Fibroblast of peridontal ligament (primary cell): ENCODE measurements at regions not wholly inside any gene's neighbourhood (a gene's known extent, or its start where the extent isn't known, plus 50 kb on each side); places are given as distances from the start of the nearest gene placed in this dataset.
"Not testable (repeated sequence)": the region's sequence is repeated elsewhere in the genome, so short reads cannot be mapped to it uniquely, and the experiment has no call there.

ENCODE experiments used
- DNase-seq: peaks from one replicate; pipeline ENCODE4 v3.0.0-alpha.2; 2010; ENCODE audit errors: extremely low read depth

DNA sequence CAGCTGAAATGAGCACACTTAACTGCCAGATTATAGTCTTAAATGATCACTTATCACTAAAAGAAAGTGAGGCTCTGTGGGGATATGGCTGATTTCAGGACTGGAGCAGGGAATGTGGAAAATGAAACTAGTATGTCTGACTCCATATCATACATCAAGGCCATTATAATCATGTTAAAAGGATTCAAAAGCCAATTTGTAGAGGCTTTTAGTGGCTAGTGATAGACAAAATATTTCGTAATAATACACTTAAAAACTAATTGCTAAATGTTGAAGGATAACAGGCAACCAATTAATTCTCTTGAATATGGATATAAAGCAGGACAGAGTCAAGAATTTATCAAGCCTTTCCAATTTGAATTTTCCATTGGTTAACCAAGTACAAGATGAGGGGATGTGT lies 358.1 kb upstream of the NDST3 start:
- no peak for DNase-seq

DNA sequence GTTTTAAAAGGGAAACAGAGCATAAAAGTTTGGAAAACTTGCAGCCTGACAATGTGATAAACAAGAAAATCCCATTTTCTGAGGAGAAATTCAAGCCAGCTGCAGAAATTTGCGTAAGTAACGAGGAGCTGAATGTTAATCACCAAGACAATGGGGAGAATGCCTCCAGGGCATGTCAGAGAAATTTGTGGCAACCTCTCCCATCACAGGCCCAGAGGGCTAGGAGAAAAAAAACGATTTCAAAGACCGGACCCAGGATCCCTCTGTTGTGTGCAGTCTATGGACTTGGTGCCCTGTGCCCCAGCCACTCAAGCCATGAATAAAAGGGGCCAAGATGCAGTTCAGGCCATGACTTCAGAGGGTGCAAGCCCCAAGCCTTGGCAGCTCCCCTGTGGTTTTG lies 355.4 kb upstream of the NDST3 start:
- DNase-seq, result no peak

DNA sequence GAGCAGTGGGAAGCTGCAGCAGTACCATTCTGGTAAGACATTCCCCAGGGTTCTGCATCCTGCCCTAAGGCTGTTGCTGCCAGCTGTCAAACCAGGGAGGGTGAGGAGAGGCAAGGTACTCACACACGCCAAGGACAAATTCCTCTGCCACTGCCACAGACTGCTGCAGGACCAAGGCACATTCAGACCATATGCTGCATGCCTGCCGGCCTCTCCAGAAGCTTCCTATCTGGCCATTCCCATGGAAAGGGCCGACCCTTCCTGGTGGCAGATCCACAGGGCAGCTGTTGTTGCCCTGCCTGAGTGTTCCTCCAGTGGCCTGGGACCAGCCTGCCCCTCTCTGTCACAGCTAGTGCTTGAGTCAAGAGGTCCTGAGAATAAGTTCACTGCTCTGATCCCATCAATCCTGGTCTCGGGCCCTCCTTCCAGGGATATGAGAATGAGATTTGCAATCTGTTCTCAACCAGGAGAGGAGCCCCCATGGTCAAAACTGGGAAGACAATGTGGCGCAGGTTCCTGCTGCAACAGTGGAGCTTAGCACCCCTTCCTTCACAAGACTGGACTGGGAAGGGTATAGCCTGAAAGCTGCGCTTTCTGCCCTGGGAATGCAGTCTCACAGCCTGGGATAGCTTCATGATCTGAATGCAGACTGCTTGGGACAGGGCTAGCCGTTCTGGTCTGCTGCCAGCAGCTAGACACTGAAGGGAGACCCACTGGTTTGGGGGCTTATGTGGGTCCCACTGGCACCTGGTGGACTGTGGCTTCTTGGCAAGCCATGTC lies 342.5 kb upstream of the NDST3 start:
- no peak for DNase-seq

DNA sequence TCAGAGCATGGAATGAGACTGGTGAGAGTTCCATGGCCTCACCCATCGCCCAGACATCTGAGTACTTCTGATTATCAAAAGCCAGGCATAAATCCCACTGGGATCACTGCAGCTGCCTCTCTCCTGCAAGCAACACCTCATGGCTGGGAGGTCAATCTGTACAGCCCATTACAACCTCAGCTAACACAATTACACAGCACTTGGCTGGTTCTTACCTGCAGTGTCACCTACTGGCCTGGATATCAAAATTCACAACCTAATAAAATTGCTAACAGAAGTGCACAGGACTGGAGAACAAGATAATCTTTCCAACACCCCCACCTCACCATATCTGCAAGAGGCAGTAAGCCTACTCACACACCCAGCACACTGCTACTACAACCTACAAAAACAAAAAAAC lies 341.7 kb upstream of the NDST3 start:
- no peak for DNase-seq

DNA sequence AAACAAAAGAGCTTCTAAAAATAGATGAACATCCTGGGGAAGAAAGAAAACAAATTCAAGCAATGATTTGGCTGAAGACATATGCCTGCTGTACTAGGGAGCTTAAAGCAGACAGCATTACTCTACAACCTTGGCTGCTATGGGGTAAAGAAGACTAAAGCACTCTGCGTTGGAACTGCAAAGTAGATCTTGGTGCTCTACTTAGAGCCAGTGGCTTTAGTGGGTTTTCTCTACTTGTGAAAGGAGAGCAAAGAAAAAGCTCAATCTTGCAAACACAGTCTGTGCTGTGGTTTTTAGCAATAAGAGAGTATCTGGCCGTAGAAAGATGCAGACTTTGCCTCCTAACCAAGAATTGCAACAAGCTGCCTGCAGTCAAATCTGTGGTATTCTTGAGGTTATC lies 334.7 kb upstream of the NDST3 start:
- DNase-seq, result no peak

DNA sequence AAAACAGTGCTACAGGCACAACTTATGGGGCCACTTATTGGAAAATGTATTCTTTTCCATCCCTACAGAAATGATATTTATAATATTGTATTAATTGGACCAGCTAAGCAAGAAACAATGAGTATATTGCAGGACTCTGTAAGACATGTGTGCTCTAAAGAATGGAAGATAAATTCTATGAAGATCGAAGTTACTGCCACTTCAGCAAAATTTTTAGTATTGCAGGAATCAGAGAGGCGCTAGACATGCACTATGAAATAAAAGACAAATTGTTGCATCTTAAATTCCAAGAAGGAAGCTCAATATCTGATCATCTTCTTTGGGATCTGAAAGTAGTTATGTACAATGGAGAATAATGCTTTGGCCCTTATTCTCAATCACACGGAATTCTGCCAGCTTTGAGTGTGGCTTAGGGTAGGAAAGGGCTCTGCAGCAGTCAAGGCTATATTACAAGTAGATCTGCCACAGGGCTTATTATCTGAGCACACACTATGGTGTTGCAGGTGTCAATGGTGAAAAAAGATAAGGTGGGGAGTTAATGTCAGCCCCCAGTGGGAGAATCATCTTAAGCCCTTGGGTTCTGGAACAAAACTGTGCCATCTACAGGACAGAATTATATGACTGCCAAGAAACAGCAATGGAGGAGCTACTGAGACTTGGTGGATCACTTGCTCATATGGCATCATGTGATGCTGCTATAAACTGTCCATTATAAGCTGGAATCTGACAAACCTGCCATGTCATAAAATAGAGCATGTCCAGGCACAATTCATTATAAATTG lies 334.0 kb upstream of the NDST3 start:
- DNase-seq, result no peak

DNA sequence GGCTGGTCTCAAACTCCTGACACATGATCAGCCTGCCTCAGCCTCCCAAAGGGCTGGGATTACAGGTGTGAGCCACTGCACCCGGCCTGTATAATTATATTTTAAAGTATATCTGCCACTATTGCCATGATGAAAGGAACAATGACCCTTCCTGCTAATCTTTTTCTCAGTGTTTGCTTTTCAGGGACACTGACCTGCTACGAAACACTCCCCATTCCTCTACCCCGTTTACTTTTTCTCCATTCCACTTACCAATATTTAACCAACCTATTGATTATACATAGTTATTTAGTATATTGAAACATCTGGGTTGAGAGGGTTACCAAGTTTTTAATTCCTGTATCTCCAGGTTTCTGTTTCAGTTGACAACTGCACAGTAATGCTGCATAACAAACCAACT lies 331.9 kb upstream of the NDST3 start:
- DNase-seq, result no peak

DNA sequence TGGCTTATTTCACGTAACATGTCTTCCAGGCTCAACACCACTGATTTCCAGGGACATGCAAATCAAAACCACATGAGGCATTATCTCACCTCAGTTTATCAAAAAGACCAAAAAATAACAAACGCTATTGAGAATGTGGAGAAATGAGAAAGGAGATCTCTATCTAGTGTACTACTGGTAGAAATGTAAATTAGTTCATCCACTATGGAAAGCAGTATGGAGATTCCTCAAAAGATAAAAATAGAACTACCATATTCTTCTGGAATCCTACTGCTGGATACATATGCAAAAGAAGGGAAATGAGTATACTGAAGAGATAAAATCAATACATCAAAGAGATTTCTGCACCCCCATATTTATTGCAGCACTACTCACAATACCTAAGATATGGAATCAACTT lies 329.6 kb upstream of the NDST3 start:
- no peak for DNase-seq

DNA sequence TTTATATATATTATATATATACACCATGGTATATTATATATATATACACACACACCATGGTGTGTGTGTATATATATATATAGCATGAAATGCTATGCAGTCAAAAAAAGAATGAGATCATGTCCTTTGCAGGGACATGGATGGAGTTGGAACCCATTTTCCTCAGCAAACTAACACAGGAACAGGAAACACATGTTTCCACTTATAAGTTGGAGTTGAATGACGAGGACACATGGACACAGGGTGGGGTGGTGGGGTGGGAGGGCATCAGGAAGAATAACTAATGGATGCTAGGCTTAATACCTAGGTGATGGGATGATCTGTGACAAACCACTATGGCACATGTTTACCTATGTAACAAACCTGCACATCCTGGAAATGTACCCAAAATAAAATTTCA lies 293.6 kb upstream of the NDST3 start:
- DNase-seq, result no peak

DNA sequence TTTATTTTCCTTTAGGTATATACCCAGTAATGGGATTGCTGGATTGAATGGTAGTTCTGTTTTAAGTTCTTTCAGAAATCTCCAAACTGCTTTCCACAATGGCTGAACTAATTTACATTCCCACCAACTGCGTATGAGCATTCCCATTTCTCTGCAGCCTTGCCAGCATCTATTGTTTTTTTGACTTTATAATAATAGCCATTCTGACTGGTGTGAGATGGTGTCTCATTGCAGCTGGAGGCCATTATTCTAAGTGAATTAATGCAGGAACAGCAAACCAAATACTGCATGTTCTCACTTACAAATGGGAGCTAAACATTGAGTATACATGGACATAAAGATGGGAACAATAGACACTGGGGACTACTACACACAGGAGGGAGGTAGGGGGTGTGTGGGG lies 288.9 kb upstream of the NDST3 start:
- DNase-seq, result not testable (repeated sequence)

DNA sequence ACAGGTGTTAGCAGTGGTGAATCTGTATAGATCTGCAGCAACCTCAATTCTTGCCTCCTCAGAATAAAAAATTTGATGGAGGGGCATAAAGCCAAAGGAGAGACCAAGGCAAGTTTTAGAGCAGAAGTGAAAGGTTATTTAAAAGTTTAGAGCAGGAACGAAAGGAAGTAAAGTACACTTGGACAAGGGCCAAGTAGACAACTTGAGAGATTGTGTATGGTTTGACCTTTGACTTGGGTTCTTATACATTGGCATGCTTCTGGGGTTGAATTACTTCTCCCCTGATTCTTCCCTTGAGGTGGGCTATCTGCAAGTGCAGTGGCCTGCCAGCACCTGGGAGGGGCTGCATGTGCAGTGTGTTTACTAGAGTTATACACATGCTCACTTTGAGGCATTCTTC lies 278.8 kb upstream of the NDST3 start:
- DNase-seq, result no peak

DNA sequence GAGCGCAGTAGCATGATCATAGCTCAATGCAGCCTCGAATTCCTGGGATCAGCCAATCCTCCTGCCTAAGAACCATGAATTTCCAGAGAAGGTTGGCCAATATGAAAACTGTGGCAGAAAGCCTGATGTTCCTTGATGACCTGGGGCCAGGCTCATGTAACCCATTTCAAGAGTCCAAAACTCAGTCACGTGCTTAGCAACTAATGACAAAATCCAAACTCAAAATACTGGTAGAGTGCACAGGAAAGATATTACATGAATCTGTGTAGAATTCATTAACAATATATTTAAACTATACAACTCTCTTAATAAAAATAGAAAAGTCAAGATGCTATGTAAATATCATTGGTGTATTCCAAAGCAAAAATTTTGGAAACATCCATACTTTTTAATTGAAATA lies 265.7 kb upstream of the NDST3 start:
- DNase-seq, result no peak

DNA sequence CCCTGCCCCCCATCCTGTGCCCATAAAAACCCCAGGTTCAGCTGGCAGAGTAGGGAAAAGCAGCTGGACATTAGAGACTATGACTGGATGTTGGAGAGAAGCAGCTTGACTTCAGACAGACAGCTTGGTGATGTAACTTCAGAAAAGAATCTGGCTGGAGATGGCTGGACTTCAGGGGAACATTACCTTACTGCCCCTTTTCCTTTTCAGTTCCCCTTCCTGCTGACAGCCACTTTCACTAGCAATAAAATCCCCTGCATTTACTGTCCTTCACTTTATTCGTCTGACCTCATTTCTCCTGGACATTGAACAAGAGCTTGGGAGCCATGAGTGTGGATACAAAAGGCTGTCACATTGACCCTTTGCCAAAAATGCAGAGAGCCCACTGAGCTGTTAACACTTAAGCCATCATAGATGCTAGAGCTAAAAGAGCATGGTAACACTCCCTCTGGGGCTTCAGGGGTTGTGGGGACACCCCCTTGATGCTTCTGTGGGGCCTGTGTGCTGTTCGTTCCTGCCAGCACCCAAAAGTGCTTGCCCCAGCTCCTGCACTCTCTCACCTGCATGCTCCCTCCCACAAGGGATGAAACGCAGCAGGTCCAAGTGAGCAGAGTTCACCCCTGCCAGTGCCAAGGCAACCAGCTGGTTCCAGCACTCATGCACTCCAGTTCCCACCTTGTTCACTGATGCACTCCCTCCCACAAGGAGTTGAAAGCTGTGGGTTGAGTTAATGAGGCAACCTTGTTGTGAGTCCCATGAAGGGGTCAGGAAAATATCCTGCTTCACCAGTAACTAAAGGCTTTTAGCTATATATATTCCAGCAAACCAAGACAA lies 263.8 kb upstream of the NDST3 start:
- no peak for DNase-seq

DNA sequence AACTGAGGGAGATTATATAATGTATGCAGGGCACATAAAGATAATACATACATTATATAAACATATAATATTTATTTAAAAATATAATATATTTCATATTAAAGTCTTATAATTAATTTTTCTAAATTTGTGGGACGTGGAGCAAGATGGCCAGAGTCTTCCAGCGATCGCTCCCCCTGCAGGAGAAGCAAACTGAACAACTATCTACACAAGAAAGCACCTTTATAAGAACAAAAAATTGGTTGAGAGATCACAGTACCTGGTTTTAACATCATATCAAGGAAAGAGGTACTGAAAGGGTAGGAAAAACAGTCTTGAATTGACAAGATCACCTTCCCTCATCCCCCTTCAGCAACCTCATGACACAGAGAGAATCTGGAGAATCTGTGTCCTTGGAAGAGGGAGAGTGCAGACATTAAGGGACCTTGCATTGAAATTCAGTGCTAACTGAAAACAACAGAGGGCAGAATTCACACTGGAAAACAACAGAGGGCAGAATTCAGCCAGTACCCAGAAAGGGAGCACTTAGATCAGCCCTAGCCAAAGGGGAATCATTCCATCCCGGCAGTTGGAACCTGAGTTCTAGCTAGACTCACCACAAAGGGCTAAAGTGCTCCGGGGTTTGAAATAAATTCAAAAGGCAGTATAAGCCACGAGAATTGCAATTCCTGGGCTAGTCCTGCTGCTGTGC lies 262.5 kb upstream of the NDST3 start:
- no peak for DNase-seq

DNA sequence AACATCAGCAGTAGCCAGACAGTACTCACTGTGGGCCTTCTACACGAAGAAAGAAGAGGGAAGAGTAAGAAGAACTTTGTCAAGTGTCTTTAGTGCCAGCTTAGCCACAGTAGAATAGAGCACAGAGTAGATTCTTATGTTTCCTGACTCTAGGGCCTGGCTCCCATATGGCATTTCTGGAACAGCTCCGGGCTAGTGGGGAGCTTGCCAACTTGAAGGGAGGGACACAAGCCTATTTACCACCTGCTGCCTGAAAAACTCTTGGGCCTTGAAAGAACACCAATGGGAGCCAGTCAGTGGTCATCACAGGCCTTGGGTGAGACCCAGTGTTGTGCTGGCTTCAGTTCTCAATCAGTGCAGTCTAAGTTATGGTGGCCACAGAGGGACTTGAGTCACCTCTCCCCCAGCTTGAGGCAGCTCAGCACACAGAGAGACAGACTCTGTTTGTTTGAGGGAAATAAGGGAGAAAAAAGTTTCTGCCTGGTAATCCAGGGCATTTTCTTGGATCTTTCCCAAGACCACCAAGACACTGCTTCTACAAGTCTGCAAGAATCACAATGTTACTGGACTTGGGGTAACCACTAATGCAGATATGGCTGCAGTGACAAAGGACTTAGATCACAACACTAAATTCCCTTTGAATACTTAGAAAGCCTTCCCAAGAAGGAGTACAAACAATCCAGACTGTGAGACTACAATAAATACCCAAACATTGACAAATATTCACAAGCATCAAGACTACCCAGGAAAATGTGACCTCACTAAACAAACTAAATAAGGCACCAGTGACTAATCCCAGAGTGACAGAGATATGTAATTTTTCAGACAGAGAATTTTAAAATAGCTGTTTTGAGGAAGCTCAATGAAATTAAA lies 261.0 kb upstream of the NDST3 start:
- no peak for DNase-seq

DNA sequence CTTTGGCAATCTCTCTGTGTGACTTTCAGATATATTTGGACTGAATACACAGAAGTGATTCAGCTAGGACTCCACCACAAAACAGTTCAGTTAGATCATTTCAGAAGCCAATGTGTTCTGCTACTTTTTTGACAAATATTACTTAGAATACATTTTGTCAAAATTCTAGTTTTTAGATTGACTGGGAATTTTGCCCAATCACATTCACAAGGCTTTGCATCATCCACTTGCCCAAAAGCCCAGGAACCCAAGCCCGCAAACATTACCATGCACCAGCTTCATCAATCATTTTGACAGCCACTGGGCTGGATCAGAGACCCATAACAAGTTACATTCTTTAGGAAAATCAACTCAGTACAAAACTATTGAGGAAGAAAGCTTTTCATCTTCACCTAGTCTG lies 256.6 kb upstream of the NDST3 start:
- no peak for DNase-seq

DNA sequence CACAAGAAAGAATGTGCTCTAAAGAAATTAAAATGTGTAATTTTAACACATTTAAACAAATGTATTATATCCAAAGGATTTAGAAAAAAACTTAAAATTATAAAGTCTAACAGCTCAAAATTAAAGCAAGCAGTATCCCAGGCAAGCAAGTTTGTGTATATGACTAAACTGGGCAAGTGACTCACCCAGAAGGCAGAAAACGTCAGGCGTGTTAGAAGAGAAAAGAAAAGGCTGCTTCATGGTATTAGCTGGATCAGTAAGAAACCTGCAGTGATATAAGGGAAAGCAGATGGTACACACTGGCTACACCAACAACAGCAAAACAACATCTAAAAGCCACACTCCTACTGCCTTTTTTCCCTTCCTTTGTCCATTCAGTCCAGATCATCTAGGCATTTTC lies 250.6 kb upstream of the NDST3 start:
- DNase-seq, result peak; percentile 56

DNA sequence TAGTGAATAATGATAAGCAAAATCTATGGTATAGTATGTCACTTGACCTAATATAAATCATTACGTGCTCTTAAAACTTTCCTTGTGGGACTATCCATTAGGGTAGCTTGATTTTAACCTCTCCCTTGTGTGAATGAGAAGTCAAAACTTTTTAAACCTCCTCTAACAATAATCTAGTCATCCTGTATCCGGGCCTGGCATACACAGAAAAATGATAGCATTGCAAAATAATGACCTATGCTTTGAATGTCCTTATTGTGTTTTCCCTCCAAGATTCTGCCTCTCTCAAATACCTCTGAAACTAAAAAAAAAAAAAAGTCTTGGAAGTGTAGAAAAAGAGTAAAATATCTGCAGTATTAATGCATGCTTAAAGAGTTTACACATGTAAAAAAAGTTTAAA lies 250.0 kb upstream of the NDST3 start:
- DNase-seq, result no peak

DNA sequence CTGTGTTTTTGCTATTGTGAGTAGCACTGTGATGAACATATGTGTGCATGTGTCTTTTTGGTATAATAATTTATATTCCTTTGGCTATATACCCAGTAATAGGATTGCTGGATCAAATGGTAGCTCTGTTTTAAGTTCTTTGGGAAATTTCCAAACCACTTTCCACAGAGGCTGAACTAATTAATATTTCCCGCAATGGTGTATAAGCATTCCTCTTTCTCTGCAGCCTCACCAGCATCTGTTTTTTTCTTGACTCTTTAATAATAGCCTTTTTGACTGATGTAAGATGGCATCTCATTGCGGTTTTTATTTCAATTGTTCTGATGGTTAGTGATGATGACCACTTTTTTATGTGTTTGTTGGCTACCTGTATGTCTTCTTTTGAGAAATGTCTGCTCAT lies 247.7 kb upstream of the NDST3 start:
- no peak for DNase-seq

DNA sequence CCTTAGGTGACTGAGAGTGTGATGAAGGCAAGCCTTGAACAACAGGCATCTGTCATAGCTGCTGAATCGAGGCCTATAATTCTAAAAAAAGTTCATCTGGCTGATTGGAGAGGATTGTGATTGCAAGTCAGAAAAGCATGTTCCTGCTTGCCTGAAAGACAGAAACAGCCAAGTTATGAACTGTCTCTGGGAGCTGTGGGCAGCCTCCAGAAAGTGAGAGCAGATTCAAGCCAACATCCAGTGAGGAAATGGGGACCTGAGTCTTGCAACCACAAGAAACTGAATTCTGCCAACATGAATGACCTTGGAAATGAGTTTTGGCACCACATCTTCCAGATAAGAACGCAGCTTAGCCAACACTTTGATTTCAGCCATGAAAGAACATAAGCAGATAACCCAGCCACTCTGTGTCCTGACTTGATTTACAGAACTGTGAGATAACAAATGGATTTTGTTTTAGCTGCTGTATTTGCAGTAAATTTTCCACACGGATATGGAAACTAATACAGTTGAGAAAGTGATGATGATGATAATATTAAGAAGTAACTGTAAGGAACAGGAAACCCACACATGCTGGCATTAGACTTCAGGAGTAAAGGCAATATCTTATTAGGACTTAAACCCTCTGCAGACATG lies 240.3 kb upstream of the NDST3 start:
- DNase-seq, result peak; percentile 21

DNA sequence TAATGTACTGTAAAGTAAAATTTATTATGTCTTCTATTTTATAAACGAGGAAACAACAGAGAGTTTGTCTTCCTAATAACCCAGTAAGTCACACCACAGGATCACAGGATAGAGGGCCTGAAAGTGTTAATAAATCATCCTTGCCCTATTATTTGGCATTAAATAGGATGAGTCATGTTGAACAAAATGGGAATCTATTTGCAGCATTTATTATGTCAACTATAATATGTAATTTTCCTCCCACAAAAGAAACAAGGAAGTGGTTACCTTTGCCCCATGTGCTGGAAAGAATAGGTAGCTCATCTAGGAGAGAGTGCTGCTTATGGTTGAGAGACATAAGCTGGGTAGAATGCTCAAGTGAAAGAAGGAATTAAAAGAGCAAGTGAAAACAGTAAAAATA lies 237.6 kb upstream of the NDST3 start:
- no peak for DNase-seq
